ENCODE measurements at regions not wholly inside any gene's neighbourhood (a gene's known extent, or its start where the extent isn't known, plus 50 kb on each side); places are given as distances from the start of the nearest gene placed in this dataset.

GRCh38 chr11:116431842-116432241, 340.9 kb downstream of the BUD13 start:
- no peak for TF ChIP-seq CTCF (IDR thresholded peaks at IDR 0.05)
- no peak for TF ChIP-seq ZFX (IDR thresholded peaks at IDR 0.05; ENCODE audit: borderline replicate concordance)

All from 22Rv1 (cell line).